ENCODE measurements at regions not wholly inside any gene's neighbourhood (a gene's known extent, or its start where the extent isn't known, plus 50 kb on each side); places are given as distances from the start of the nearest gene placed in this dataset.

DNA sequence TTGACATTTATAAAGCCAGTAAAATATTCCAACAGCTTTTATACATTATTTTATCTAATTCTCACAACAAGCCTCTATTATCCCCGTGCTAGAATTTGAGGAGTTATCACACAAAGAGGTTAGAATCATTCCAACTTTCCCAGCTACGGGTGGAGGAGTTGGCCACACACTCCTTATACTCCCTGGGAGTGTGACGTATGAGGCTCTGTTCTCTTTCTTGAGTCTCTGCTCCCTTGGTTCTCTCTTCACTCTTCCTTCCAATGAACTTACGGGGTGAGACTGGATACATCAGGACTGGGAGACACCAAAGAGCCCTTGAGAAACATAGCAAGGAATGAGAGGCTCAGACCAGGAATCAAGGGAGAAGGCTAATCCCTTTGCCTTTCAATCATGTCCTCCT lies 185.6 kb upstream of the TAB2 start:
- Mint-ChIP-seq H3K27me3 (ENCODE audit: low read depth) (peaks cover 9% of the 10 kb centered on the region), H3K9me3 (peaks cover 2% of the 10 kb centered on the region), H3K4me3 (no peak overlapping the region), H3K4me1 (peaks cover 28% of the 10 kb centered on the region), H3K36me3 (ENCODE audit: low read depth) (no peaks in the 10 kb centered on the region), H3K27ac (peak overlapping the region; percentile 6 to 84 (median 30))
- TF ChIP-seq, protein P1, sequence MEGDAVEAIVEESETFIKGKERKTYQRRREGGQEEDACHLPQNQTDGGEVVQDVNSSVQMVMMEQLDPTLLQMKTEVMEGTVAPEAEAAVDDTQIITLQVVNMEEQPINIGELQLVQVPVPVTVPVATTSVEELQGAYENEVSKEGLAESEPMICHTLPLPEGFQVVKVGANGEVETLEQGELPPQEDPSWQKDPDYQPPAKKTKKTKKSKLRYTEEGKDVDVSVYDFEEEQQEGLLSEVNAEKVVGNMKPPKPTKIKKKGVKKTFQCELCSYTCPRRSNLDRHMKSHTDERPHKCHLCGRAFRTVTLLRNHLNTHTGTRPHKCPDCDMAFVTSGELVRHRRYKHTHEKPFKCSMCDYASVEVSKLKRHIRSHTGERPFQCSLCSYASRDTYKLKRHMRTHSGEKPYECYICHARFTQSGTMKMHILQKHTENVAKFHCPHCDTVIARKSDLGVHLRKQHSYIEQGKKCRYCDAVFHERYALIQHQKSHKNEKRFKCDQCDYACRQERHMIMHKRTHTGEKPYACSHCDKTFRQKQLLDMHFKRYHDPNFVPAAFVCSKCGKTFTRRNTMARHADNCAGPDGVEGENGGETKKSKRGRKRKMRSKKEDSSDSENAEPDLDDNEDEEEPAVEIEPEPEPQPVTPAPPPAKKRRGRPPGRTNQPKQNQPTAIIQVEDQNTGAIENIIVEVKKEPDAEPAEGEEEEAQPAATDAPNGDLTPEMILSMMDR (IDR thresholded peaks at IDR 0.05; ENCODE audit: unreplicated experiment in 3 of 3) = no peak

- Mint-ChIP-seq H3K9me3 (peaks cover 2% of the 10 kb centered on the region), H3K4me1 (peaks cover 28% of the 10 kb centered on the region), H3K36me3 (ENCODE audit: low read depth) (no peaks in the 10 kb centered on the region), H3K27ac (peak overlapping the region in 2 of 3 experiments; percentile 6 to 30), H3K4me3 (no peak overlapping the region), H3K27me3 (ENCODE audit: low read depth) (peaks cover 9% of the 10 kb centered on the region)
- TF ChIP-seq, protein P1 (IDR thresholded peaks at IDR 0.05; ENCODE audit: unreplicated experiment in 3 of 3) = no peak
Measured at GRCh38 chr6:149132336-149132735, 185.2 kb upstream of the TAB2 start.

DNA sequence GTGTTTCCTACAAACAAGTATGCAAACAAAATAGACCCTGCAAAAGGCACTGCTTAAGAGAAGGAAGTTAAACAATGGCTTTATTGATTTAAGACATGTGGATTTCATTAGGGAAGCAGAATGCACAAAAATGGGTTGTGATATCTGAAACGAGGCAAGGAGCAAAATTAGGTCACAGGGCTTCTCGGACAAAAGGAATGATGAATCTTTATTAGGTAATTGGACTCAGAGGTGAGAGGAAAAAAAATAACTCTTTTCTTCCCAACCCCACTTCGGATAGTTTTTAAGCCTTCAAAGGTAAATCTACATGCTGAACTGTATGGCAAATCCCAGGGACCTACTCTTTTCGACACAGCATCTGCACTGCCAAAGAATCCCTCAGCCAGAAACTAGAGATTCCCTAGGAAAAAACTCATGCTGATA lies 183.0 kb upstream of the TAB2 start:
- Mint-ChIP-seq H3K27me3 (ENCODE audit: low read depth) (peaks cover 5% of the 10 kb centered on the region), H3K36me3 (ENCODE audit: low read depth) (no peaks in the 10 kb centered on the region), H3K4me1 (peaks cover 37% of the 10 kb centered on the region), H3K27ac (no peak overlapping the region), H3K9me3 (no peaks in the 10 kb centered on the region), H3K4me3 (no peak overlapping the region)
- TF ChIP-seq, protein P1 (IDR thresholded peaks at IDR 0.05; ENCODE audit: unreplicated experiment in 3 of 3) = no peak

DNA sequence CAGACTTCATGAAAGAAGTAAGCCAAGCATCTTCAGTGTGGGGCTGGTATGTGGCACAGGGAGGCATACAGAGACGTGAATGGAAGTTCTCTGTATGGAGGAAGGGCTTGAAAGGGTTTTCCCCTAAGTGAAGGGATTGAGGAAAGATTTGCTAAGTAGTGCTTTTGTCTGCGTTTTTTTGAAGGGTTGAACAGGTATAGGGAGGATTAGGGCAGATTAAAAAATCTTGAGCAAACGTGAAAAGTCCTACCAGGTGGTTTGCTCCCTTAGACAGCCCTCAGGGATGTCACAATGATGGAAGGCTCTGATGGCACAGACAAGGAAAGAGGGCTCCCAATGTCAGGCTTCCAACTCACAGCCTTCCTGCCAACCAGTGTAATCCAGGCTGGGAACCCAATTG lies 181.7 kb upstream of the TAB2 start:
- H3K27me3 Mint-ChIP-seq (ENCODE audit: low read depth) = peaks cover 5% of the 10 kb centered on the region
- no peaks in the 10 kb centered on the region for H3K36me3 Mint-ChIP-seq (ENCODE audit: low read depth)
- no peak overlapping the region for H3K27ac Mint-ChIP-seq
- TF ChIP-seq, protein P1 (IDR thresholded peaks at IDR 0.05; ENCODE audit: unreplicated experiment in 3 of 3) = no peak
- H3K4me1 Mint-ChIP-seq = peaks cover 38% of the 10 kb centered on the region
- H3K4me3 Mint-ChIP-seq = no peak overlapping the region
- H3K9me3 Mint-ChIP-seq = no peaks in the 10 kb centered on the region

DNA sequence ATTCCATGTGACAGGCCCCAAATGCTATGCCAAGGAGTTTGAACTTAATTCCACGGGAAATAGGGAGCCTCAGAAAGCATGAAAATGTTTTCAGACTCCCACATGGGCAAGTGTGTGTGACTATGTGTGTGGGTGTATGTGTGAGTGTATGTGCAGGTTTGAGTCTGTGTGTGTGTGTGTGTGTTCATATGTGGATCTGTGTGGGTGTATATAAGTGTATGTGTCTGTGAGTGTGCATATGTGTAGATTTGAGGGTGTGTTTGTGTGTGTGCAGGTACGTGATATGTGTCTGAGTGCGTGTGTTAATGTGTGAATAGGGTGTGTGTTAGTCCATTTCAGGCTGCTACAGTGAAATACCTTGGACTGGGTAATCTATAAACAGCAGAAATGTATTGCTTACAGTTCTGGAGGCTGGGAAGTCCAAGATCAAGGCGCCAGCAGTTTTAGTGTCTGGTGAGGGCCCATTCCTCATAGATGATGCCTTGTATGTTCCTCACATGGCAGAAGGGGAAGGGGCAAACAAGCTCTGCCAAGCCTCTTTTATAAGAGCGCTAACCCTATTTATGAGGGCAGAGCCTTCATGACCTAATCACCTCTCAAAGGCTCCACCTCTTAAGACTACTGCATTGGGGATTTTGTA lies 181.1 kb upstream of the TAB2 start:
- TF ChIP-seq, protein P1 (IDR thresholded peaks at IDR 0.05; ENCODE audit: unreplicated experiment in 3 of 3) = no peak
- Mint-ChIP-seq H3K36me3 (ENCODE audit: low read depth) (no peaks in the 10 kb centered on the region), H3K4me3 (no peak overlapping the region), H3K4me1 (peaks cover 38% of the 10 kb centered on the region), H3K27me3 (ENCODE audit: low read depth) (peaks cover 5% of the 10 kb centered on the region), H3K27ac (no peak overlapping the region), H3K9me3 (no peaks in the 10 kb centered on the region)

GRCh38 chr6:149136913-149137286 lies 180.6 kb upstream of the TAB2 start:
- H3K4me3 Mint-ChIP-seq = no peak overlapping the region
- H3K27me3 Mint-ChIP-seq (ENCODE audit: low read depth) = peaks cover 5% of the 10 kb centered on the region
- peaks cover 33% of the 10 kb centered on the region for H3K4me1 Mint-ChIP-seq
- H3K36me3 Mint-ChIP-seq (ENCODE audit: low read depth) = no peaks in the 10 kb centered on the region
- no peaks in the 10 kb centered on the region for H3K9me3 Mint-ChIP-seq
- TF ChIP-seq, protein P1 (IDR thresholded peaks at IDR 0.05; ENCODE audit: unreplicated experiment in 3 of 3) = no peak
- H3K27ac Mint-ChIP-seq = no peak overlapping the region
